ENCODE measurements at regions not wholly inside any gene's neighbourhood (a gene's known extent, or its start where the extent isn't known, plus 50 kb on each side); places are given as distances from the start of the nearest gene placed in this dataset.
A peak's percentile ranks its signal among the peaks of the same experiment; 100 is the strongest.
"Not testable (repeated sequence)": the region's sequence is repeated elsewhere in the genome, so short reads cannot be mapped to it uniquely, and the experiment has no call there.

DNA sequence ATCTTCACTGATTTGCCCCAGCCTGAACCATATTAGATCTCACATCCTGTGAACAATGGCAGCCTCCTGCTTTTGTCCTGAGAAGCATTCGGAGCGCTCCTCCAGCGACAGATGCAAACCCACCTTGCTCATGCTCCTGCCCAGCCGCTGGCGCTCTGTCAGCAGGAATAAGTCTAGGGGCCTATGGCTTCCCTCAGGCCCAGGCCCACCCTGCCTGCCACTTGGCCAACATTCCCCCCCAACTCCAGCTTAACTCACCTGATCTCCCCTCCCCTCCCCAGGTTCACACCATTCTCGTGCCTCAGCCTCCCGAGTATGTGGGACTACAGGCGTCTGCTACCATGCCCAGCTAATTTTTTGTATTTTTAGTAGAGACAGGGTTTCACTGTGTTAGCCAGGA is 4472.8 kb upstream of the OR11H1 start:
- H3K27ac ChIP-seq; DNase-seq; H3K9me3 ChIP-seq; H3K4me1 ChIP-seq; H3K36me3 ChIP-seq (ENCODE audit: low read depth, missing control alignments); H3K27me3 ChIP-seq; intact Hi-C loops (cut with DNase I; ENCODE audit: low total_unique reads); H3K4me3 ChIP-seq: not testable (repeated sequence)
- WGBS, 2 donors, result 83 to 86% methylated on average over 8 of the region's 8 CpGs

DNA sequence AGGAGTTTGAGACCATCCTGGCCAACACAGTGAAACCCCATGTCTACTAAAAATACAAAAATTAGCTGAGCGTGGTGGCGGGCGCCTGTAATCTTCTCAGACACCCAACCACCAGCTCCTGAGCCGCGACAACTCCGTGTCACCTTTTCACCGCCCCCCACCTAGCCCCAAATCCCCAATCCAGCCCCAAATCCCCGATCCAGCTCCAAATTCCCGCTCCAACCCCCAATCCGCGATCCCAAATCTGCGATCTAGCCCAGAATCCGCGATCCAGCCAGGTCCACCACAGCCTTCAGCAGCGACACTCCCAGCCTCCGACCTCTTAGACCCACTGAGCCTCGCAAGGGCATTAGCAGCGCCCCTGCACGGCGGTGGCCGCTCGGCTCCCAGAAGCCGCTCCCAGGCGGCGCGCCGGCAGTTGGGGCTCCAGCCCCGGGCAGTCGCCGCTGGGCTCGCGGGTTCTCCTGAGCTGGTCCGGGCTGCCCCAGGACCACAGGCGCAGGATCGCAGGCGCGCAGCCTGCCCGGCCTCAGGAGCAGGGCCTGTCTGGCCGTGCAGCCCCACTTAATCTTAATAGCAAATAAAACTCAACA is 4469.9 kb upstream of the OR11H1 start:
- peak overlapping the region in 1 of 2 donors; percentile 9 for H3K4me3 ChIP-seq
- H3K27me3 ChIP-seq; H3K27ac ChIP-seq; DNase-seq; H3K4me1 ChIP-seq; H3K9me3 ChIP-seq; intact Hi-C loops (cut with DNase I; ENCODE audit: low total_unique reads); H3K36me3 ChIP-seq (ENCODE audit: low read depth, missing control alignments): not testable (repeated sequence)
- WGBS, 2 donors, result 61 to 63% methylated on average over 26 of the region's 39 CpGs

DNA sequence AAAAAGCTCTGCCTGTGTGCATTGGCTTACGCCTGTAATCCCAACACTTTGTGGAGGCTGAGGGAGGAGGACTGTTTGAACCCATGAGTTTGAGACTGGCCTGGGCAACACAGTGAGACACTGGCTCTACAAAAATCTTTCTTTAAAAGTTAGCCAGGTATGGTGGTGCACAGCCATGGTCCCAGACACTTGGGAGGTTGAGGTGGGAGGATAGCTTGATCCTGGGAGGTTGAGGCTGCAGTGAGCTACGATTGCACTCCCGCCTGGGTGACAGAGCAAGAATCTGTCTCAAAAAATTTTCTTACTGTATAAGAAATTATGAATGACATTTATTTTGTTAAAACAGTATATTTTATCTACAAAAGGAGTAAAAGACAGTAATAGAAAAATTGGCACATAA is 4468.9 kb upstream of the OR11H1 start:
- H3K4me3 ChIP-seq; H3K27me3 ChIP-seq; H3K9me3 ChIP-seq; H3K36me3 ChIP-seq (ENCODE audit: low read depth, missing control alignments); H3K4me1 ChIP-seq; intact Hi-C loops (cut with DNase I; ENCODE audit: low total_unique reads); H3K27ac ChIP-seq; DNase-seq: not testable (repeated sequence)
- 78 to 80% methylated on average over 3 of the region's 3 CpGs for WGBS, 2 donors

DNA sequence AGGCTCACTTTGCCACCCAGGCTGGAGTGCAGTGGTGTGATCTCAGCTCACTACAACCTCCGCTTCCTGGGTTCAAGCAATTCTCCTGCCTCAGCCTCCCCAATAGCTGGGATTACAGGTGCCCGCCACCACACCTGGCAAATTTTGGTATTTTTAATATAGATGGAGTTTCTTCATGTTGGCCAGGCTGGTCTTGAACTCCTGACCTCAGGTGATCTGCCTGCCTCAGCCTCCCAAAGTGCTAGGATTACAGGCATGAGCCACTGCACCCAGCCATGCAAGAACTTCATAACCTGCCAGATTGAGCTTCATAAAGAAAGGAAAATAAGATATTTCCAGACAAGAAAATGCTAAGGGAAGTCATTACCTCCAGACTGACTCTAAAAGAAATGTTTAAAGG is 4467.2 kb upstream of the OR11H1 start:
- DNase-seq; H3K27ac ChIP-seq; intact Hi-C loops (cut with DNase I; ENCODE audit: low total_unique reads); H3K4me3 ChIP-seq; H3K4me1 ChIP-seq; H3K27me3 ChIP-seq; H3K36me3 ChIP-seq (ENCODE audit: low read depth, missing control alignments); H3K9me3 ChIP-seq: not testable (repeated sequence)
- 72 to 73% methylated on average over 2 of the region's 2 CpGs for WGBS, 2 donors

DNA sequence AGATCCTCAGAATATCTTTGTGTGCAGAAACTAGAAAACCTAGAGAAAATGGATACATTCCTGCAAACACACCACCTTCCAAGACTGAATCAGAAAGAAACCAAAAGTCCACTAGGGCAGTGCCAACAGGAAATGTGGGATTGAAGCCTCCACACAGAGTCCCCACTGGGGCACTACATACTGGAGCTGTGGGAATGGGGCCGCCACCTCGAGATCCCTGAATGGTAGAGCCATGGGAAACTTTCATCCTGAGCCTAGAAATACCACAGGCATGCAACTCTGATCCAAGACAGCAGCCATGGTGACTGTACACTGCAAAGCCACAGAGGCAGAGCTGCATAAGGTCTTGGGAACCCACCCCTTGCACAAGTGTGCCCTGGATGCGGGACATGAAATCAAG is 4465.5 kb upstream of the OR11H1 start:
- H3K27ac ChIP-seq; H3K36me3 ChIP-seq (ENCODE audit: low read depth, missing control alignments); H3K4me1 ChIP-seq; DNase-seq; H3K4me3 ChIP-seq; H3K9me3 ChIP-seq; H3K27me3 ChIP-seq; intact Hi-C loops (cut with DNase I; ENCODE audit: low total_unique reads): not testable (repeated sequence)
- WGBS, 2 donors, result 63 to 66% methylated on average over 3 of the region's 3 CpGs

DNA sequence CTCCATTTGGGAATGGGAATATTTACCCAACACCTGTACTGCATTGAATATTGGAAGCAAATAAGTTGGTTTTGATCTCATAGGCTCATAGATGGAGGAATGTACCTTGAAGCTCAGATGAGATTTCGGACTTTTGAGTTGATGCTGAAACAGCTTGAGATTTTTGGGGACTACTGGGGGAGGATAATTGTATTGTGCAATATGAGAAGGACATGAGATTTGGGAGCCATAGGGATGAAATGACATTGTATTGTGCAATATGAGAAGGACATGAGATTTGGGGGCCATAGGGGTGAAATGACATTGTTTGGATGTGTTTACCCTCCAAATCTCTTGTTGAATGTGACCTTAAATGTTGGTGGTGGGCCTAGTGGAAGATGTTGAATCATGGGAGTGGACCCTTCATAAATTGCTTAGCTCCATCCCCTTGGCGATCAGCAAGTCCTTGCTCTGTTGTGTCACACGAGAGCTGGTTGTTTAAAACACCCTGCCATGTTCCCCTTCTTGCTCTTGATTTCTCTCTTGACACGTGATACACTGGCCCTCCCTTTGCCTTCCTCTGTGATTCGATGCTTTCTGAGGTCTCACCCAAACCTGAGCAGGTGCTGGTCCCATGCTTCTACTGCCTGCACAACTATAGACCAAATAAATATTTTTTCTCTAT is 4464.8 kb upstream of the OR11H1 start:
- H3K4me1 ChIP-seq; H3K27me3 ChIP-seq; H3K36me3 ChIP-seq (ENCODE audit: low read depth, missing control alignments); intact Hi-C loops (cut with DNase I; ENCODE audit: low total_unique reads); H3K9me3 ChIP-seq; H3K4me3 ChIP-seq; H3K27ac ChIP-seq; DNase-seq: not testable (repeated sequence)
- 34 to 41% methylated on average over 5 of the region's 5 CpGs for WGBS, 2 donors

DNA sequence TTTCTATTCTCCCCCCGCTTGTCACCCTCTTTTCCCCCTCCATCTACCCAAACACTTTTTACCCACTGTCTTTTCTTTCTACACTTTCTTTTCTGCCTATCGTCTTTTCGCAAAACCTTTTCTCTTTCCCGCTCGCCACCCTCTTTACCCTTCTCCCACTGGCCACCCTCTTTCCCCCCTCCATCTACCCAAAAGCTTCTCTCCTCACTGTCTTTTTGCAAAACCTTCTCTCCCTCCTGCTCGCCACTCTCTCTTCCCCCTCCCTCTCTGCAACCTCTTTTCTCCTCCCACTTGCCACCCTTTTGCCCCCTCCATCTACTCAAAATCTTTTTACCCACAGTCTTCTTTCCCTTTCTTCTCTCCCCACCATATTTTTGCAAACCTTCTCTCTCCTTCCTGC is 4462.8 kb upstream of the OR11H1 start:
- whole genome bisulfite sequencing, 2 donors, result 52 to 62% methylated on average over 6 of the region's 6 CpGs

DNA sequence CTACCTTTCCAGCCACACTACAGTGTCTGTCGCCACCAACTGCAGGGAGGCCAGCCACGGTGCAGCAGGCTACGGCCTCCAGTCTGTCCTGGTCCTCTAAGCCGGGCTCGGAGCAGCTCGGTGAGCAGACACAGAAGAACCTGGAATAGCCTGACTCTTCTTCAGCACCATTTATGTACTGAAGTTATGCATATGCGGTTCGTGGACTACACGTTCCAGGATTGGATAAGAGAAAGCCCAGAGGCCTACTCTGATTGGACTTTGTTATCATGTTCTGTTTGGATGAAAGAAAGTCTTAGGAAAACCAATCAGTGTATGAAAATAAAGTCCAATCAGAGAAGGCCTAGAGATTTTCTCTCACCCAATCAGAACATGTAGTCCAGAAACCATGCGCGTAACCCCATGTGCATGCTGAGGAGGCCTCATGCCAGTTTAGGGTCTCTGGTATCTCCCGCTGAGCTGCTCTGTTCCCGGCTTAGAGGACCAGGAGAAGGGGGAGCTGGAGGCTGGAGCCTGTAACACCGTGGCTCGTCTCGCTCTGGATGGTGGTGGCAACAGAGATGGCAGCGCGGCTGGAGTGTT is 4462.0 kb upstream of the OR11H1 start:
- H3K36me3 ChIP-seq (ENCODE audit: low read depth, missing control alignments), result not testable (repeated sequence)

More for the DNA sequence above, 4462.8 kb upstream of the OR11H1 start:
- H3K27ac ChIP-seq; H3K36me3 ChIP-seq (ENCODE audit: low read depth, missing control alignments); H3K4me1 ChIP-seq; H3K9me3 ChIP-seq; intact Hi-C loops (cut with DNase I; ENCODE audit: low total_unique reads); DNase-seq; H3K27me3 ChIP-seq: not testable (repeated sequence)
- peak overlapping the region in 1 of 2 donors; percentile 10 for H3K4me3 ChIP-seq

More for the DNA sequence above, 4462.0 kb upstream of the OR11H1 start:
- H3K27ac ChIP-seq; H3K4me1 ChIP-seq; DNase-seq; intact Hi-C loops (cut with DNase I; ENCODE audit: low total_unique reads); H3K27me3 ChIP-seq; H3K9me3 ChIP-seq: not testable (repeated sequence)
- peak overlapping the region in 1 of 2 donors; percentile 10 for H3K4me3 ChIP-seq
- 52 to 59% methylated on average over 18 of the region's 18 CpGs for WGBS, 2 donors

All from testis (tissue), 2 donors.